Right kidney (tissue), 1 donor: ENCODE measurements at regions not wholly inside any gene's neighbourhood (a gene's known extent, or its start where the extent isn't known, plus 50 kb on each side); places are given as distances from the start of the nearest gene placed in this dataset.
"Not testable (repeated sequence)": the region's sequence is repeated elsewhere in the genome, so short reads cannot be mapped to it uniquely, and the experiment has no call there.

Experiments
- DNase-seq: peaks from one replicate; pipeline ENCODE4 v3.0.0-alpha.2; 2016

GRCh38 chr17:6373599-6373998 lies 61.3 kb downstream of the AIPL1 start:
- DNase-seq = not testable (repeated sequence)

- no peak for DNase-seq
These were observed 68.7 kb downstream of the AIPL1 start for GRCh38 chr17:6366221-6366666.

- DNase-seq = no peak
These were observed 69.5 kb downstream of the AIPL1 start for GRCh38 chr17:6365200-6365943.

GRCh38 chr17:6361733-6362132 lies 73.2 kb downstream of the AIPL1 start:
- DNase-seq = no peak

- DNase-seq = no peak
These were observed 76.8 kb downstream of the AIPL1 start for GRCh38 chr17:6358131-6358530.

GRCh38 chr17:6356562-6356961 lies 78.4 kb downstream of the AIPL1 start:
- no peak for DNase-seq

- no peak for DNase-seq
These were observed 79.7 kb downstream of the AIPL1 start for GRCh38 chr17:6355196-6355595.

- DNase-seq = no peak
These were observed 81.9 kb downstream of the AIPL1 start for GRCh38 chr17:6352801-6353560.

GRCh38 chr17:6352016-6352415 lies 82.9 kb downstream of the AIPL1 start:
- no peak for DNase-seq

- DNase-seq = no peak
These were observed 84.1 kb downstream of the AIPL1 start for GRCh38 chr17:6350806-6351205.

GRCh38 chr17:6348891-6349290 lies 86.0 kb downstream of the AIPL1 start:
- no peak for DNase-seq

- DNase-seq = no peak
These were observed 87.1 kb downstream of the AIPL1 start for GRCh38 chr17:6347776-6348175.

- no peak for DNase-seq
These were observed 87.9 kb downstream of the AIPL1 start for GRCh38 chr17:6346986-6347385.

GRCh38 chr17:6346156-6346786 lies 88.7 kb downstream of the AIPL1 start:
- DNase-seq = no peak

GRCh38 chr17:6343736-6344135 lies 91.2 kb downstream of the AIPL1 start:
- DNase-seq = no peak

GRCh38 chr17:6343191-6343590 lies 91.7 kb downstream of the AIPL1 start:
- DNase-seq = no peak

GRCh38 chr17:6340708-6341107 lies 94.2 kb downstream of the AIPL1 start:
- DNase-seq = no peak

- DNase-seq = no peak
These were observed 100.5 kb downstream of the AIPL1 start for GRCh38 chr17:6334386-6334785.

- DNase-seq = no peak
These were observed 104.0 kb downstream of the AIPL1 start for GRCh38 chr17:6330936-6331335.

GRCh38 chr17:6328279-6328678 lies 106.6 kb downstream of the AIPL1 start:
- DNase-seq = no peak

GRCh38 chr17:6327007-6327406 lies 107.9 kb downstream of the AIPL1 start:
- no peak for DNase-seq

- DNase-seq = no peak
These were observed 108.4 kb downstream of the AIPL1 start for GRCh38 chr17:6326483-6326882.

- no peak for DNase-seq
These were observed 109.2 kb downstream of the AIPL1 start for GRCh38 chr17:6325741-6326140.
